M059J (cell line): ENCODE measurements at regions not wholly inside any gene's neighbourhood (a gene's known extent, or its start where the extent isn't known, plus 50 kb on each side); places are given as distances from the start of the nearest gene placed in this dataset.

Experiments used
- DNase-seq: peaks from one replicate; pipeline ENCODE4 v3.0.0-alpha.2; 2012; ENCODE audit warnings: low read depth

- DNase-seq, result no peak
Observed at GRCh38 chr6:108734271-108734922, 113.8 kb upstream of the ARMC2 start.

- peak; percentile 89 for DNase-seq
Observed at GRCh38 chr6:108735310-108736001, 112.8 kb upstream of the ARMC2 start.

- no peak for DNase-seq
Observed at GRCh38 chr6:108736002-108736361, 112.2 kb upstream of the ARMC2 start.

GRCh38 chr6:108736832-108737231, 111.4 kb upstream of the ARMC2 start:
- peak; percentile 95 for DNase-seq

- DNase-seq, result peak; percentile 99
Observed at GRCh38 chr6:108737594-108738546, 110.4 kb upstream of the ARMC2 start.

- no peak for DNase-seq
Observed at GRCh38 chr6:108738684-108739416, 109.4 kb upstream of the ARMC2 start.

- no peak for DNase-seq
Observed at GRCh38 chr6:108739496-108740330, 108.5 kb upstream of the ARMC2 start.

- no peak for DNase-seq
Observed at GRCh38 chr6:108741331-108741989, 106.8 kb upstream of the ARMC2 start.

GRCh38 chr6:108742041-108742440, 106.2 kb upstream of the ARMC2 start:
- no peak for DNase-seq

GRCh38 chr6:108744244-108744972, 103.8 kb upstream of the ARMC2 start:
- DNase-seq, result no peak

GRCh38 chr6:108744996-108745395, 103.2 kb upstream of the ARMC2 start:
- no peak for DNase-seq

GRCh38 chr6:108745664-108746336, 102.4 kb upstream of the ARMC2 start:
- no peak for DNase-seq

- peak; percentile 51 for DNase-seq
Observed at GRCh38 chr6:108746366-108746765, 101.9 kb upstream of the ARMC2 start.

- no peak for DNase-seq
Observed at GRCh38 chr6:108746836-108747575, 101.2 kb upstream of the ARMC2 start.

- no peak for DNase-seq
Observed at GRCh38 chr6:108748055-108748454, 100.2 kb upstream of the ARMC2 start.

- DNase-seq, result no peak
Observed at GRCh38 chr6:108748959-108749358, 99.3 kb upstream of the ARMC2 start.

GRCh38 chr6:108750801-108751200, 97.4 kb upstream of the ARMC2 start:
- no peak for DNase-seq

- DNase-seq, result no peak
Observed at GRCh38 chr6:108751282-108751681, 96.9 kb upstream of the ARMC2 start.
